OCI-LY1 (cell line): ENCODE measurements at regions not wholly inside any gene's neighbourhood (a gene's known extent, or its start where the extent isn't known, plus 50 kb on each side); places are given as distances from the start of the nearest gene placed in this dataset.

Experiments used
- H2AFZ ChIP-seq: fragments of 200-600 bp; sonication (generic), shearing (Covaris generic); 2 replicates; pipeline ENCODE4 v1.6.0; 2014; ENCODE audit warnings: antibody characterized with exemption, mild to moderate bottlenecking, low read length
- H3F3A ChIP-seq: fragments of 200-600 bp; sonication (generic), shearing (Covaris generic); 2 replicates; pipeline ENCODE4 v1.6.0; 2014; ENCODE audit warnings: mild to moderate bottlenecking, antibody characterized with exemption, low read length, moderate library complexity; ENCODE audit not compliant: insufficient read depth
- H3K27ac ChIP-seq: fragments of 200-600 bp; sonication (generic); 2 replicates; pipeline ENCODE4 v1.5.1; 2014; ENCODE audit warnings: low read length, mixed run types, mild to moderate bottlenecking, low read depth; ENCODE audit not compliant: poor library complexity, severe bottlenecking
- H3K27me3 ChIP-seq: fragments of 200-600 bp; sonication (generic); 2 replicates; pipeline ENCODE4 v1.6.0; 2014; ENCODE audit warnings: antibody characterized with exemption, mild to moderate bottlenecking, low read length, moderate library complexity; ENCODE audit not compliant: insufficient read depth
- H3K36me3 ChIP-seq: fragments of 200-600 bp; sonication (generic); 2 replicates; pipeline ENCODE4 v1.6.1; 2014; ENCODE audit warnings: mild to moderate bottlenecking, antibody characterized with exemption, low read length, moderate library complexity, mixed read lengths; ENCODE audit not compliant: insufficient read depth
- H3K4me1 ChIP-seq: fragments of 200-600 bp; sonication (generic); 2 replicates; pipeline ENCODE4 v1.5.1; 2014; ENCODE audit warnings: mild to moderate bottlenecking, low read length, moderate library complexity; ENCODE audit not compliant: insufficient read depth, severe bottlenecking
- H3K4me2 ChIP-seq: fragments of 200-600 bp; sonication (generic), shearing (Covaris generic); 2 replicates; pipeline ENCODE4 v1.6.1; 2014; ENCODE audit warnings: low read length
- H3K4me3 ChIP-seq: fragments of 200-600 bp; sonication (generic); 2 replicates; pipeline ENCODE4 v1.5.1; 2014; ENCODE audit warnings: low read length, low read depth, mild to moderate bottlenecking, mixed read lengths; ENCODE audit not compliant: poor library complexity, severe bottlenecking
- H3K79me2 ChIP-seq: fragments of 200-600 bp; shearing (Covaris generic); 2 replicates; pipeline ENCODE4 v1.6.1; 2016; ENCODE audit warnings: mixed run types, low read length, mixed read lengths; ENCODE audit not compliant: insufficient read depth
- H3K9ac ChIP-seq: fragments of 200-600 bp; sonication (generic), shearing (Covaris generic); 2 replicates; pipeline ENCODE4 v1.6.1; 2014; ENCODE audit warnings: mild to moderate bottlenecking, low read length, mixed read lengths
- H3K9me2 ChIP-seq: fragments of 200-600 bp; sonication (generic), shearing (Covaris generic); 2 replicates; pipeline ENCODE4 v1.6.1; 2014; ENCODE audit warnings: low read depth, mild to moderate bottlenecking, low read length, mixed read lengths
- H3K9me3 ChIP-seq: fragments of 200-600 bp; shearing (Covaris generic); 2 replicates; pipeline ENCODE4 v1.6.1; 2014; ENCODE audit warnings: low read length, mixed read lengths
- H4K20me1 ChIP-seq: fragments of 200-600 bp; sonication (generic), shearing (Covaris generic); 2 replicates; pipeline ENCODE4 v1.6.0; 2016; ENCODE audit warnings: mild to moderate bottlenecking, low read length; ENCODE audit not compliant: insufficient read depth
- CTCF ChIP-seq: fragments of 200-600 bp; sonication (generic), shearing (Covaris generic); IDR thresholded peaks from 2 replicates; pipeline ENCODE4 v1.5.1; 2017; ENCODE audit warnings: mild to moderate bottlenecking, antibody characterized with exemption, low read length, moderate library complexity, mixed read lengths
- EZH2 ChIP-seq: fragments of 200-600 bp; sonication (generic), shearing (Covaris generic); IDR thresholded peaks from 2 replicates; pipeline ENCODE4 v1.8.0; 2017; ENCODE audit warnings: borderline replicate concordance, mixed run types, mild to moderate bottlenecking, antibody characterized with exemption, low read length, moderate library complexity, mixed read lengths

GRCh38 chr6:94454231-94454630 lies 1034.9 kb upstream of the EPHA7 start:
- TF ChIP-seq CTCF: no peak
- no peak for TF ChIP-seq EZH2
- Histone ChIP-seq H3K27ac (no peak overlapping the region), H3K4me2 (no peak overlapping the region), H3K36me3 (no peaks in the 10 kb centered on the region), H3K4me1 (no peaks in the 10 kb centered on the region), H2AFZ (no peak overlapping the region), H3K27me3 (no peaks in the 10 kb centered on the region), H3K9ac (no peak overlapping the region), H4K20me1 (no peaks in the 10 kb centered on the region), H3K4me3 (no peak overlapping the region), H3K9me2 (no peaks in the 10 kb centered on the region), H3K9me3 (no peaks in the 10 kb centered on the region), H3F3A (no peaks in the 10 kb centered on the region), H3K79me2 (no peaks in the 10 kb centered on the region)

GRCh38 chr6:94446120-94446519 lies 1026.8 kb upstream of the EPHA7 start:
- no peak overlapping the region for H3K4me3 ChIP-seq

GRCh38 chr6:94443701-94444100 lies 1024.3 kb upstream of the EPHA7 start:
- H3F3A ChIP-seq: no peaks in the 10 kb centered on the region
- H3K9ac ChIP-seq: no peak overlapping the region
- no peak overlapping the region for H2AFZ ChIP-seq
- no peak overlapping the region for H3K4me3 ChIP-seq
- no peaks in the 10 kb centered on the region for H3K4me1 ChIP-seq
- no peaks in the 10 kb centered on the region for H3K36me3 ChIP-seq
- H3K79me2 ChIP-seq: no peaks in the 10 kb centered on the region
- H3K27ac ChIP-seq: no peak overlapping the region
- H3K27me3 ChIP-seq: no peaks in the 10 kb centered on the region
- no peak overlapping the region for H3K4me2 ChIP-seq
- no peak for TF ChIP-seq CTCF
- TF ChIP-seq EZH2: no peak
- no peaks in the 10 kb centered on the region for H4K20me1 ChIP-seq
- H3K9me3 ChIP-seq: no peaks in the 10 kb centered on the region
- H3K9me2 ChIP-seq: no peaks in the 10 kb centered on the region

More at GRCh38 chr6:94446120-94446519, 1026.8 kb upstream of the EPHA7 start:
- Histone ChIP-seq H3K79me2 (no peaks in the 10 kb centered on the region), H3K9me3 (no peaks in the 10 kb centered on the region), H3K4me1 (no peaks in the 10 kb centered on the region), H2AFZ (no peak overlapping the region), H3K27ac (no peak overlapping the region), H3F3A (no peaks in the 10 kb centered on the region), H3K4me2 (no peak overlapping the region), H3K9me2 (no peaks in the 10 kb centered on the region), H3K9ac (no peak overlapping the region), H3K27me3 (no peaks in the 10 kb centered on the region), H3K36me3 (no peaks in the 10 kb centered on the region), H4K20me1 (no peaks in the 10 kb centered on the region)
- no peak for TF ChIP-seq EZH2
- TF ChIP-seq CTCF: no peak
